ENCODE measurements at regions not wholly inside any gene's neighbourhood (a gene's known extent, or its start where the extent isn't known, plus 50 kb on each side); places are given as distances from the start of the nearest gene placed in this dataset.
"Not testable (repeated sequence)": the region's sequence is repeated elsewhere in the genome, so short reads cannot be mapped to it uniquely, and the experiment has no call there.

DNA sequence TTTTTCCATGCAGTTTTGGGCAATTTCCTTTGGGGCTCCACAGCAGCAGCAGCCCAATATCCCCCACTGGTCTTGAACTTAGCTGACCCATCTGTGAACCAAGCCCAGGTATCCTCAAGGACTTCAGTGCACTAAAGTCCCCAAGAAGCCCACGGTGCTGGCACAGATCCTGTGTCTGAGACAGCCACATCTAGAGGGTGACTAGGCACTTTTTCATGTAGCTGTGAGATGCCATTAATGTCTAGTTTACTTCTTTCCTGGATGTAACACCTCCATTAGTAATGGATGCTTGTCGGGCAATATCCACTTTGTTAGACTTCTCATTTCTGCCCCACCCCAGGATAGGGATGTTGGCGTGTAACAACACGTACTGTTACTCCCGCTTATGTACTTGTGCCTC is 117.9 kb downstream of the GPCPD1 start:
- DNase-seq (ENCODE audit: low spot score) = no peak

DNA sequence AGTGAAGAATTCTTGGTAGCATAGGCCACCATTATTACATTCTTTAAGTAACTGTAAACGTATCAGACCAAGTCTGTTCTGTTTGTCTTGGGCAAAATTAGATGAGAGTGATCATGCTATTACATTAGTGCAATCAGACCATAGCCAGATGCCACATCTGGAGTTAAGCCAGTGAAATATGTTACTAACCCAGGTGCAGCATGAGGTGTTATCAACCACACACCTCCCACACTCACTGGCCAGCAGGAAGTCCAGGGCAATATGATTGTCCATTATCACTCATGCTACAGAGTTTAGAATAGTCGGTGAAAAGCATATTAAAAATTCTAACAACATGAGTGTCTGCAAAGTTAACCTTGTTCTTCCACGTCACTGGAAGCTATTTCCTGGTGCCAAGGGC is 119.4 kb downstream of the GPCPD1 start:
- no peak for DNase-seq (ENCODE audit: low spot score)

DNA sequence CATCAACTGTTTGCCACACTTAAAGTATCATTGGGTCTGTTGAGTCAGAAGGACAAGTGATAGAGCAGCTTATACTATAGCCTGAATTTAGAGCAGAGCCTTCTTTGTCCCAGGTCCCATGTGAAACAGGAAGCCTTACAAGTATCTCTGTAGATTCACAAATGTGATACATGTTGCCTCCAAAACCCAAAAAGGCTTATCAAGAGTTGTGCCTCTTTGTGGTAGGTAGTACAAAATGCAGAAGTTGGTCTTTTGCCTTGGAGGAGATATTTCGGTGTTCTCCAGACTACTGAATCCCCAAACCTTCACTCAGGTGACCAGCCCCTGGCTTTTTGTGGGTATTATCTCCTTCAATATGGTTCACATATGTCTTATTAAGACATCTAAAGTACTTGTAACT is 121.2 kb downstream of the GPCPD1 start:
- no peak for DNase-seq (ENCODE audit: low spot score)

DNA sequence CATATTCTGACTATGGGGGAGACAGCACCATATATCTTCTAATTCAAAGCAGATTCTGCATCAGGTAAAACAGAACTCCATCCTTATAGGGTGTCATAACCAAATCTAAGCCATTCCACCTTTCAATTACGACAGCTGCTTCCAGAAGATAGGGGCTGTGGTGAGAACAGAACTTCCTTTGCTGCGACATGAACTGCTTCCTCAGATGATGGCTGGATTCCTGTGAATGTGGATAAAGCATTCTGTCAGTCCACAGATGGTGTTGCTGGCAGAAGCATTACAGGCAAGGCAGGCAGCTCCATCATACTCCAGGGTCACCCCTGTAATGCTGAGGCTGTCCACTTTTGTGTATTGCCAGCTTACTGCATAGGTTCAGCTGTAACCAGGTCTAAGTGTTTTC is 122.0 kb downstream of the GPCPD1 start:
- no peak for DNase-seq (ENCODE audit: low spot score)

DNA sequence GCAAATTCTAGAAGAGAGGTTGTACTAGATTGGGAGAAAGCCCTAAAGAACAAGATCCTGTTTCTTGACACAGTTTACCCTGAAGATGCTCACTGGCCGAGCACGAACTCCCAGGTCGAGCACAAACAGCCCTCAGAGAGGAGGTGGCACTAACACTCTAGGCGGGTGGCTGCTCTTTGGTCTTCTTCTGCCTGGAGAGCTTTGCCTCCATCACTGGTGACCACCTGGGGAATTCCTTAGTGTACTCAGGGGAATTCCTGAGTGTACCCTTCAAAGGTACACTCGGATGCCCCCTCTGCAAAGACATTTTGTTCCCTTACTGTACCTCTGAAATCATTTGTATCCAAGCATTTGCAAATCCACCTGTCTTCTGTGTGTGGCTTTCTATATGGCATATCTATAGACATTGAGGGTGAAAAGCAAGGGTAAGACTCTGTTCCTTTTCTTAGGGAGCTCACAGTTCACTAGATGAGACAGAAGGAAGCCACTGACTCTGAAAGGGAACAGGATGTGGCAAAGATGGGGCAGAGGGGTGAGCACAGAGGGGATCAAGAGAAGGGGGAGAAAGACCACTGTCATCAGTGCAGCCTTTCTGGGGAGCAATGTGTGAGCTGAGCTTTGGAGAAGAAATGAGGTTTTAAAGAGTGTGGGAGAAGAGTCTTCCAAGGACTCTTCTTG is 124.3 kb downstream of the GPCPD1 start:
- DNase-seq (ENCODE audit: low spot score) = no peak

DNA sequence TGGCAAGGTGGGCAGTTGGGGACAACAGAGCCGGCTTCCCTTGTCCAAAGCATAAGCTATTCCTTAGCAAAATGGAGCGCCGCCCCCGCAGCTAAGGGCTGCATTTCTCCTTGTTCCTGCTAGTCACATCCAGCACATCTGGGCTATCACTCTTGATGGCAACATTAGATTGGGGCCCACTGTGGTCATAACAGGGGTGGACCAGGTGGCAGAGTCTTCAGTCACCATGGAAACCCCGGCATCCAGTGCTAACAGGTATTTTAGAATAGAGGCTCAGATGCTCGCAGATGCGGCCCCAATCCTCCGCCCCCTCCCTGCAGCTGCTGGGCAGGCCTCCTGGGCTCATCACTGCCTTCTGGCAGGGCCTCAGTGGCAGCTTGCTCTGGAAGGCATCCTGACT is 125.9 kb downstream of the GPCPD1 start:
- DNase-seq (ENCODE audit: low spot score) = no peak

DNA sequence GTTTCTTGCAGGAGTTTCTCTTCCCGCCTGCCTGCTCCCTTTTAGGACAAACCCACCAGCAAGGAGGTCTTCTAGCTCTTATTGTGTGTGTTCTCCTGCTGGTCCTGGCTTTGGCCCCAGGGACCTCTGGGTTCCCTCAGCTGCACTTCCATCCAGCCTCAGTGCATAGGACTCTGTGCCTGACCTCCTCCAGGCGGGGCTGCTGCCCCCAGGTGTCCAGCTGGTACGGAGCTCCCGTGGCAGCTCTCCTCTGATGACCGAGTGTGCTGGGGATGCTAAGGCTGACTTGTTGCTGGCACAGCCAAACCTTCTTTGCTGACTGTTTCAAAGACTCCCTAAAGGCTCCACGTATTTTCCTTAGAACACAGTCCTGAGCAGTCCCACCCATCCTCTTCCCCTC is 126.5 kb downstream of the GPCPD1 start:
- DNase-seq (ENCODE audit: low spot score) = no peak

DNA sequence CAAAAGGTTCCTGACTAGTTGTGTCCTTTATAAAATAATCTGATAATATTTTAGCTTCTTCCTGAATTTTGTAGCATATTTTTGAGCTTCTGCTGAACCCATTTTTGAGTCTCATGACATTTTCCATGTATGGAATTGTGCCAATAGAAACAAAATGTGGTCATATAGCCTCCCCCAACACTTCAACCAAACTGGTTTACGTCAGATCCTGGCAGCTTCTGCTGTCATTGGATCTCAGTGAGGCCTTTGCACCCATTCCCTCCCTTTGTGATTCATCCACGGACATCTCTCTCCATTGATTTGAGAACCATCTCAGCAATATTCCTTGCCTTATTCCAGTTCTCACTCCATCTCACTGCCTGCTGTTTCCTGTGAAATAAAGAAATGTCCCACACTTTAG is 128.0 kb downstream of the GPCPD1 start:
- no peak for DNase-seq (ENCODE audit: low spot score)

DNA sequence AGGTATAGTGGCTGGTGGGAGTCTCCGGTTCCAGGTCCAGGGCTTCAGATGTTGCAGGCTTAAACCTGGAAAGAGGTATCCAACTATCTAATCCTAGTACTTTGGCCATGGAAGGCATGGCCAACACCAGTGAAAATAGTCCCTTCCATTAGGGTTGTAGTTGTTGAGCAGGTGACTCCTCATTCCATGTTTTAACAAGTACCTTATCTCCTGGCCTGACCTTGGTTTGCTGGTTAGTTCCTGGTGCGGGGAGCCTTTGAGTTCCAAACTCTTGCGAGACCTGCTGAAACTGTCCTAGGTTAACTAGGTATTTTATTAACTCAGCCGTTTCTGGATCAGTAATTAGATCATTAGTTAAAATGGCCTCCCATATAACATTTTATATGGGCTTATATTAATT is 128.9 kb downstream of the GPCPD1 start:
- DNase-seq (ENCODE audit: low spot score) = no peak

DNA sequence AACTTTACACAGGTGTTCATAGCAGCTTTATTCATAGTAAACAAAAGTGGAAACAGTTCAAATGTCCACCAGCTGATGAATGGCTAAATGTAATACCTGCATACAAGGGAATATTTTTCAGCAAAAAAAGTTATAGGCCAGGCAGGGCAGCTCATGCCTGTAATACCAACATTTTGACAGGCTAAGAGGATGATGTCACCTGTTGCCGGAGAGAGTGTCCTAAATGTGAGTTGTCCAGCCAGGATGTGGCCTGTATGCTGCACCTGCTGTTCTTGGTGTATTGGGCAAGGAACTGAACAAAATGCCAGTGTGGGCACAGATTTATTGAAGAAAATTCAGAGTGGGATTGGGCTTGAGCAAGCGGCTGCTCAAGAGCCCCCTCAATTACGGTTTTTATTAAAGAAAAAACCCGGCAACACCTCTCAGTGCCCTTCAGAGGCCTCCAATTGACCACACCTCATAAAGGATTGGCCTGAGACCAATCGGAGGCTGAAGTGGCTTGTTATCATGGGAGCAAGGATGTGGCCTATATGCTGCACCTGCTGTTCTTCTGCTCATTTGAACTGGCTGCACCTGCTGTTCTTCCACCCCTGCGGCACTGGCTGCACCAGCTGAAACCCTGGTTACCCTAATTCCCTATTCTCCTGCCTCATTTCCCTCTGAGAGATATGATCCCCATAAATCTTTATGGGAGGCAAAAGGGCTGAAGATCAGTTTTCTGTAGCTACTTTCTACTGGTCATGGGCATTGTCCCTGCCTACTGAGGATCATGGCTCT is 129.8 kb downstream of the GPCPD1 start:
- no peak for DNase-seq (ENCODE audit: low spot score)

DNA sequence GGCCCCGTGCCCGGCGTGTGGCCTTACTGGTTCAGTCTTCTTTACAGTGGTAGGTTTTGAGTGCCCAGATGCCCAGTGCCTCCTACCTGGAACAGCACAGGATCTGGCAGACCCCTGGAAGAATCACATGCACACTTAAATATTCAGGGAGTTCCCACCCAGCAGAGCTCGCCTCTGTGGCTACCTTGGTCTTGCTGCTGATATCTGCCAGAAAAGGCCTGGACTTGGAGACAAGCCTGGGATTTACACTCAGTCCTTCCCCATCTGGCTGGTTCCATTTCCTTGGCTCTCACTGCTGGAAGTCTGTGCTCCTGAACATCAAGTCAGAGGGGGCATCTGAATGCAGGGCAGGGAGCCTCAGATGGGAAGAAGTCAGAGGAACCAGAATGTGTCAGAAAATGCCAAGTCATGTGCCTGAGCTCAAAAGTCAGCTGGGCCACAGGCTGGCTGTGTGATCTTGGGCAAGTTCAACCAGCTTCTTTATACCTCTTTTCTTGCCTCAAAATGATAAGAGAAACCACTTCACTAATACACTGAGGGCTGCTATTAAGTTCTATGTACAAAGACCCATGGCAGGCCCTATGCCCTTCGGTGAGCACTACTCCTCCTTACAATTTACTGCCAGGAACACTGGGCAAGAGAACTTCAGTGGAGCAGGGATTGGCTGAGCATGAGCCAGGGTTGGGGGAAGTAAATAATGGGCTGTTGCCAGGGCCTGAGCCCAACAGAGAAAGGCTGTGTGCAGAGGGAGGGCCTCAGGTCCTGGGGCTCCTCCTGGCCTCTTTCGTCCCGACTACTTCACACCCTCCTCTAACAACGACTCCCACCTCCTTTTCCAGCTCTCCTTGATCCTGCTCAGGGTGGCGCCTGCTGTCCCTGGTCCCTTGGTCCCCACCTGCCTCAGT is 135.9 kb downstream of the GPCPD1 start:
- no peak for DNase-seq (ENCODE audit: low spot score)

DNA sequence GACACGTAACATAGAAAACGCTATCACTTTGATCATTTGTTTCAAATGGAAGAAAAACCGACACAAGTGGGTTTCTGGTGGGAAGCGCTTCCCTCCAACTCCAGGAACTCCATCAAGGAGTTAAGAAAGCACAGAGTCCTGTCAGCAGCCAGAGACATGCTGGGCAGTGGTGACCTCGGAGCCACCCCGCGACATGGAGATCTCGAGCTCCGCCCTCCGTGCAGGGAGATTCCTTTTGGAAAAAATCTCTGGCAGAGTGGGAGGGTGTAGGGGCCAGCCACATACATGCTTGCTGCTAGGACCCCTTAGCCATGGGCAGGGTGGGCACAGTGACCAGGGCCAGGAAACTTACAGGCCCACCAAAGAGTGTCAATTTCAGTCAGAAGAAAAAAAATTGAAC is 138.9 kb downstream of the GPCPD1 start:
- DNase-seq (ENCODE audit: low spot score) = not testable (repeated sequence)

DNA sequence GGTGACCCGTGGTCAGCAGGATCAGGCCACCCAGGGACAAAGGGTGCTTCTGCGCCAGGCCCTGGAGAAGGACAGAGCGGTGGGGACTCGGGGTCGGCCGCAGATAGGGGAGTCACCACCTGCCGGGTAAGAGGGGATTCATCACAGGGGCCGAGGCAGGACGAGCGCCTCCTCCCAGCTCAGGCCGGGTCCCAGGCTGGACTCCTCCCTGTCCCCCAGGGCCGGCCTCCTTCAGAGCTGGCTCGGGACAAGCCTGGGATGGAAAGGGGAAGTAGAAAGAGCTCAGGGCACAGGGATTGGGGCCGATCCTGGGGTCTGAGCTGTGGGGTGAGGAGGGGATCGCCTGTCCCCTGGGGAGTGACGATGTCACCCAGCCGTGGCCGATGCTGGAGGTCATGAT is 139.4 kb downstream of the GPCPD1 start:
- no peak for DNase-seq (ENCODE audit: low spot score)

DNA sequence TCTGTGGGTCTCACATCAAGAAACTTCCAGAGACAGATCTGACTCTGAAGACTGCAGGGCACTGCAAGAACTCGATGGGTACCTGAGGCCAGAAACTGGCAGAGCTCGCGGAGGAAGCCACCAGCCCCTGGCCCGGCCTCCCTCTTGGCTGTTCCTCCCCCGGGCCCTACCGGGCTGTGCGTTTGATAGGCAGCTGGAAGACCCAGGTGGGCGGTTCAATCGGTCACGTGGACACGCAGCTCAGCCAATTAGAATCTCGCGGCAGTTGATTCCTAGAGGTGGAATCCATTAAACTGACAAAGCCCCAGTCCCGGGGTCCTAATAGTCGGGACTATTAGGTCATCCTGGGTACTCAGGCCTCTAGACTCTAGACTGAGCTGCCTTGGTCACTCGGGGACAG is 139.9 kb downstream of the GPCPD1 start:
- no peak for DNase-seq (ENCODE audit: low spot score)

DNA sequence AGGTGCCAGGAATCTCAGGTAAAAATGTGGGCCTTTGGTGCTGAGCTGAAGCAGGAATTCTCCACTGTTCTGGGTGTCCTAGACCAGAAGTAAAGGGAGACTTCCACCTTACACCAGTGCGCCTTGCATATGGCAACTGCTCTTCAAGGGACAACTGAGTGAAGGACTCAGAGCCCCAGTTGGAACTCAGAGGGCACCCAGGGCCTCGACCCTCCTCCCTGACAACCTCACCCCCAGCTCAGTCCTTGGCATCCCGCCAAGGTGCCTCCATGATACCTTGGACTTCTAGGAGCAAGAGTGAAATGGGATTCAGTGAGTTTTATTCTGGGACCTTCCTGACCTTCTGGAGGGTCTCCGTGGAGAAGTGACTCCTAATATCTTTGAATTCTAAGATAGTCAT is 140.3 kb downstream of the GPCPD1 start:
- DNase-seq (ENCODE audit: low spot score) = no peak

DNA sequence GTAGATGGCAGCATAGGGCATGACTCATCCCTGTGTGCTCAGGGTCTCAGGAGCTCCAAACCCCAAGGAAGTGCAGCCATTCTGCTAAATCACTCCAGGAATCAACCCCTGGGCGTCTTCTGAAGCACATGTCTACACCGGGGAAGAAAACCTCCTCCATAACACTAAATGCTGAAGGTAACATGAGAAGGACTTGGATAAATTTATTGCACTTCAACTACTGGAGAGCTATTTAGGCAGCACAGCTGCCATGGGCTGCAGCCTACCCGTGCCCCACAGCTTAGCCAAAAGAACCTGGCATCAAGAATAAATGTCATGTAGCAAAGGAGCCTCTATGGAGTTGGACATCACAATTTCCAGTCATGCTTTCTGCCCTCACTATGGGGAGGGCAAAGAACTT is 141.7 kb downstream of the GPCPD1 start:
- DNase-seq (ENCODE audit: low spot score) = no peak

DNA sequence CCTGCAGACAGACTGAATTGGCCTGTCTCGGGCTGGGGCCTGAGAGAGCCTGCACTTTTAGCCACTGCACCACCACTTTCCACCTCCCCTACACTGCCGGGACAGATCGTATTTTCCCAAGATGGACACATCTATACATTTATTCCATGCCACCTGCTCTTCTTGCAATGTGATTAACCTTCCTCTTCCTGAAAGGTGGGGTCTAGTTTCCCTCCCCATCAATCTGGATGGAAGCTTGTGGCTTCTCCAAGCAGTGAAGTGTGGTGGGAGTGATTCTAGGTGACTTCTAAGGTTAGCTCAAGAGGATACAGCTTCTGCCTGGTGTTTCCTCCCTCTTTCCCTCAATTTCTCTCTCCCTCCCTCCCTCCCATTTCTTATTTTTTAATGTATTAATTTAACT is 143.7 kb downstream of the GPCPD1 start:
- no peak for DNase-seq (ENCODE audit: low spot score)

DNA sequence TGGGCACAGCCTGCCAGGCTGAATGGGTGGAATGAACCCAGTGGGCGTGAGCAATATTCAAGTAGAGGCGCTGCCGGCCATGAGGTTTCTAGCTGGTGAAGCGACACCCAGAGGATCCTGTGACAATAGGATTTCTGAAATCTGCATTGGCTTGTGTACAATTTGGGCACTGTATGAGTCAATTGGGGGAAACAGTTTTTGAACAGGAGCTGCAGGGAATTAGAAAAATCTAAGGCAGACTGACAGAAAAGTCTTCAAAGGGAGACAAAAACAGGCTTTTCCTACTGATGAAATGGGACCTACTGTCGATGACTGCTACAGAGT is 145.2 kb downstream of the GPCPD1 start:
- DNase-seq (ENCODE audit: low spot score) = no peak

DNA sequence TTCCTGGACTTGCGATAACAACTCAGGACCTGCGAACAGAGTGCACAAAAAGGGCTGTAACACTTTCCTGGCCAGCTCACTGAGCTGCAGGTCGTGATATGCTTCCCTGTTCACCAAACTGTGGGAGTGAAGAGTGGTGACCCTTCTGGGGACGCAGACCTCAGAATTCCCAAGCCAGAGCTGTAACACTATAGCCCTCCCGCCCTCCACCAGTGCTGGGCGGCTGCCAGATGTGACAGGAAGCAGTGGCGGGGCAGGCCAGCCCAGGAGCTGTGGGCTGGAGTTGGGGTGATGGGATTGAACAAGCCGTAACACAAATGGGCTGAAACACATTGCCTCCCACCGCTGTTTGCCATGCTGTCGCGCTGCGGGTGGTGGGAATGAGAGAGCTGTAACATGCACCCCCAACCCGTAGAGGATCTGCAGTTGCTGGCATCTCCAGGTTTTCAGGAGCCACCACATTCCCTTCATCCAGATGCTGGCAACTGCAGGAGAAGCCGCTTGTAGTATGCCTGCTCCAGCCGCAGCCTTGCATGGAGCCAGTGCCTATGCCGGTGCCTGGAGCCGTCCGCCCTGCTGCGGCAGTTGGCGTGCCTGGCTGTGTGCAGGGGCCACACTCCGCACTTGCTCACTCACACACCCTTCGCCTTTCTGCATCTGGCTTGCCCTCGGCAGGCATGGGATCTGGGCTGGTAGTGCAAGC is 145.8 kb downstream of the GPCPD1 start:
- DNase-seq (ENCODE audit: low spot score) = no peak

DNA sequence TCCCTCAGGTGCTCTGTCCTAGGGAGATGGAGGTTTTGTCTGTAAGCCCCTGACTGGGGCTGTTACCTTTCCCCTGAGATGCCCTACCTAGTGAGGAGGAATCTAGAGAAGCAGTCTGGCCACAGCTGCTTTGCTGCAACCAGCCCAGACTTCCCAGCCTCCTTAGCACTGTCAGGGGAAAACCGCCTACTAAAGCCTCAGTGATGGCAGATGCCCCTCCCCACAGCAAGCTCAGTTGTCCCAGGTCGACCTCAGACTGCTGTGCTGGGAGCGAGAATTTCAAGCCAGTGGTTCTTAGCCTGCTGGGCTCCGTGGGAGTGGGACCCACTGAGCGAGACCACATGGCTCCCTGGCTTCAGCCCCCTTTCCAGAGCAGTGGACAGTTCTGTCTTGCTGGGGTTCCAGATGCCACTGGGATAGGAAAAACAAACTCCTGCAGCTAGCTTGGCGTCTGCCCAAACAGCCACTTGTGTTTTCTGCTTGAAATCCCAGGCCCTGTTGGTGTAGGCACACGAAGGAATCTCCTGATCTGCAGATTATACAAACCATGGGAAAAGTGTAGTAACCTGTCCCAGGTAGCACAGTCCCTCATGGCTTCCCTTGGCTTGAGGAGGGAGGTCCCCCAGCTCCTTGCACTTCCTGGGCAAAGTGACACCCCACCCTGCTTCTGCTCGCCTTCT is 146.4 kb upstream of the PROKR2 start:
- DNase-seq (ENCODE audit: low spot score) = no peak

DNA sequence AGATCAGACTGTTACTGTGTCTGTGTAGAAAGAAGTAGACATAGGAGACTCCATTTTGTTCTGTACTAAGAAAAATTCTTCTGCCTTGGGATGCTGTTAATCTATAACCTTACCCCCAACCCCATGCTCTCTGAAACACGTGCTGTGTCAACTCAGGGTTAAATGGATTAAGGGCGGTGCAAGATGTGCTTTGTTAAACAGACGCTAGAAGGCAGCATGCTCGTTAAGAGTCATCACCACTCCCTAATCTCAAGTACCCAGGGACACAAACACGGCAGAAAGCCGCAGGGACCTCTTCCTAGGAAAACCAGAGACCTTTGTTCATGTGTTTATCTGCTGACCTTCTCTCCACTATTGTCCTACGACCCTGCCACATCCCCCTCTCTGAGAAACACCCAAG is 137.0 kb upstream of the PROKR2 start:
- not testable (repeated sequence) for DNase-seq (ENCODE audit: low spot score)

DNA sequence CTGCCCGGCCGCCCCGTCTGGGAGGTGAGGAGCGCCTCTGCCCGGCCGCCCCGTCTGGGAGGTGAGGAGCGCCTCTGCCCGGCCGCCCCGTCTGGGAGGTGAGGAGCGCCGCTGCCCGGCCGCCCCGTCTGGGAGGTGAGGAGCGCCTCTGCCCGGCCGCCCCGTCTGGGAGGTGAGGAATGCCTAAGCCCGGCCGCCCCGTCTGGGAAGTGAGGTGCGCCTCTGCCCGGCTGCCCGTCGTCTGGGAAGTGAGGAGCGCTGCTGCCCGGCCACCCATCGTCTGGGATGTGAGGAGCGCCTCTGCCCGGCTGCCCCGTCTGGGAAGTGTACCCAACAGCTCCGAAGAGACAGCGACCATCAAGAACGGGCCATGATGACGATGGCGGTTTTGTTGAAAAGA is 136.6 kb upstream of the PROKR2 start:
- DNase-seq (ENCODE audit: low spot score) = not testable (repeated sequence)
